ENCODE measurements at regions not wholly inside any gene's neighbourhood (a gene's known extent, or its start where the extent isn't known, plus 50 kb on each side); places are given as distances from the start of the nearest gene placed in this dataset.

- Histone ChIP-seq H3K4me3 (no peak overlapping the region), H3K36me3 (no peaks in the 10 kb centered on the region), H3K9me3 (no peaks in the 10 kb centered on the region), H3K4me1 (no peaks in the 10 kb centered on the region), H3K27ac (no peak overlapping the region), H3K27me3 (no peaks in the 10 kb centered on the region)
- WGBS, 2 donors (ENCODE audit: low coverage in 1 of 2) = 72 to 86% methylated on average over 1 to 2 of the region's 2 CpGs
- ATAC-seq = no peak
- TF ChIP-seq CTCF (IDR thresholded peaks at IDR 0.05) = no peak
- TF ChIP-seq POLR2A (IDR thresholded peaks at IDR 0.05) = no peak
- no peak for TF ChIP-seq POLR2AphosphoS5 (IDR thresholded peaks at IDR 0.05)
- no peak for TF ChIP-seq EP300 (IDR thresholded peaks at IDR 0.05)
These were observed 75.3 kb upstream of the DDX18 start for GRCh38 chr2:117738991-117739839.

GRCh38 chr2:117745537-117745936 lies 69.0 kb upstream of the DDX18 start:
- no peaks in the 10 kb centered on the region for H3K27me3 ChIP-seq
- no peak for TF ChIP-seq POLR2A (IDR thresholded peaks at IDR 0.05)
- no peaks in the 10 kb centered on the region for H3K36me3 ChIP-seq
- H3K4me3 ChIP-seq = no peak overlapping the region
- H3K9me3 ChIP-seq = no peaks in the 10 kb centered on the region
- 54 to 58% methylated on average over 5 of the region's 5 CpGs for WGBS, 2 donors (ENCODE audit: low coverage in 1 of 2)
- H3K4me1 ChIP-seq = no peaks in the 10 kb centered on the region
- H3K27ac ChIP-seq = no peak overlapping the region
- no peak for ATAC-seq

- WGBS, 2 donors (ENCODE audit: low coverage in 1 of 2) = 74% methylated on average over 2 of the region's 2 CpGs; no CpG with 5 or more reads in 1 of the 2 donors
- Histone ChIP-seq H3K27me3 (no peaks in the 10 kb centered on the region), H3K4me1 (no peaks in the 10 kb centered on the region), H3K9me3 (peaks cover 0 to 8% (median 0%) of the 10 kb centered on the region in 3 donors), H3K4me3 (no peak overlapping the region), H3K27ac (no peak overlapping the region), H3K36me3 (no peaks in the 10 kb centered on the region)
- no peak for ATAC-seq
- TF ChIP-seq POLR2A (IDR thresholded peaks at IDR 0.05) (no peak), POLR2AphosphoS5 (IDR thresholded peaks at IDR 0.05) (no peak), CTCF (IDR thresholded peaks at IDR 0.05) (no peak), EP300 (IDR thresholded peaks at IDR 0.05) (no peak)
These were observed 58.7 kb upstream of the DDX18 start for GRCh38 chr2:117755768-117756167.

- Histone ChIP-seq H3K4me1 (no peaks in the 10 kb centered on the region), H3K4me3 (no peak overlapping the region), H3K27me3 (no peaks in the 10 kb centered on the region), H3K36me3 (no peaks in the 10 kb centered on the region), H3K9me3 (peaks cover 0 to 7% (median 0%) of the 10 kb centered on the region in 3 donors), H3K27ac (no peak overlapping the region)
- 14% methylated on average over 1 of the region's 1 CpG; no CpG with 5 or more reads in 1 of the 2 donors for WGBS, 2 donors (ENCODE audit: low coverage in 1 of 2)
- no peak for ATAC-seq
- TF ChIP-seq POLR2AphosphoS5 (IDR thresholded peaks at IDR 0.05) (no peak), CTCF (IDR thresholded peaks at IDR 0.05) (no peak), EP300 (IDR thresholded peaks at IDR 0.05) (no peak), POLR2A (IDR thresholded peaks at IDR 0.05) (no peak)
These were observed 53.6 kb upstream of the DDX18 start for GRCh38 chr2:117760916-117761315.

- Histone ChIP-seq H3K27me3 (no peaks in the 10 kb centered on the region), H3K36me3 (no peaks in the 10 kb centered on the region), H3K4me1 (no peaks in the 10 kb centered on the region), H3K27ac (no peak overlapping the region), H3K4me3 (no peak overlapping the region), H3K9me3 (peaks cover 0 to 7% (median 0%) of the 10 kb centered on the region in 3 donors)
- no peak for ATAC-seq
- TF ChIP-seq EP300 (IDR thresholded peaks at IDR 0.05) (no peak), POLR2AphosphoS5 (IDR thresholded peaks at IDR 0.05) (no peak), POLR2A (IDR thresholded peaks at IDR 0.05) (no peak), CTCF (IDR thresholded peaks at IDR 0.05) (no peak)
These were observed 52.0 kb upstream of the DDX18 start for GRCh38 chr2:117762454-117762853.

Measured in gastroesophageal sphincter (tissue), 4 donors.